Stimulated activated CD4-positive, alpha-beta T cell treated with anti-CD3 and anti-CD28 coated beads, TNF-alpha, amount 100 ng/mL, for 24 hours (primary cell): ENCODE measurements at regions not wholly inside any gene's neighbourhood (a gene's known extent, or its start where the extent isn't known, plus 50 kb on each side); places are given as distances from the start of the nearest gene placed in this dataset.

Source experiments
- DNase-seq, 3 experiments: peaks; one replicate each; pipeline ENCODE4 v3.0.0-alpha.2; 2020; ENCODE audit warnings: low read depth in 3 of 3

DNA sequence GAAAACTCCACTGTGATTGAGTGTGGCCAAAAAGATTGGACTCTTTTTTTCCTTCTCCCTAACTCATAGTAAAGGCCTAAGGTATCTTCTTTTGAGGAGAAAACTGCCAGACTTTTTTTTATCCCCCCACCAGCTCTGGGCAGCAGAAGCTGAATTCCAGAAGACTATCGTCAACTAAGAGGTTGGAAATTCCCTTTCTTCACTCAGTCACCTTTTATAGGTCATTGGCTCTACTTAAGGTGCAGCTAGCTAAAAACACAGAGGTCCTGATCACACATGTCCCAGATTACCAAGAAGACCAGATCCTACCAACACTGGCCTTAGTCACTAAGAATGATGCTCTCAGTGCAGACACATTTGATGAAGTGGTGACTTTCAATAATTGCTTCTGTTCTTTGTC lies 1441.2 kb downstream of the PLA2G4A start:
- DNase-seq, result no peak

DNA sequence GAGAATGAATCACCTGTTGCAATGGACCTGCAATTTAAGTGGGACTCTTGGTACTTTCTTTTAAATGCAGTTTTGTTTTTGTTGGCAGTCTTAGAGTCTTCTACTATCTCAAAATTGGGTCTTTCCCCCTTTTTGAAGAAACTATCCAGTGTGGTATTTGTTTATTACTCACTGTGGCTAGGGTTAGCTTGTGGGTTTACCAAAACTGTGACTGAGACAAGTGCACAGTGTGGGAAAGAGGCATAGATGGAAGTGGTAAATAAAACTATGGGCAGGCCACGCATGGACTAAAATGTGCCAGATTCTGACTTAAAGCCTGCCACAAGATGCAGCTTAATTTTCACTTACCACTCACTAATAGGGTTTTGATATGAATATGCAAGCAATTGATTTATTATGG lies 1441.7 kb downstream of the PLA2G4A start:
- no peak for DNase-seq

DNA sequence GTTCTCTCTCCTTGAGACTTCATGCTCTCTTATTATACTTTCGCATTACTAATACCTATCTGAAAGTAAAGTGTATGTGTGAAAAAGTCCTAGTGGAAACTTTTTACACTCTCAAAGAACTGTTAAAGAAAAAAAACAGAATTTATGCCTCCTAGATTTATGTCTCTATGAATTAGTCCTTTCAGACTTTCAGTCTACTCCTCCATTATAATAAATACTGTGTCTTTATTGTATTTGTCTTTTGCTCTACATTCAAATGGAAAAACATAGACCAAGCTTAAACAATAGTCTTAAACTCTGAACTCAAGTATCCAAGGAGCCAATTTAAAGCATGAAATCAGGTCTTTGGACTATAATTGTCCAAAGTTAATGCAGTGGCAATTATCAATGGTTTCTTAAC lies 1449.0 kb downstream of the PLA2G4A start:
- DNase-seq, result no peak

DNA sequence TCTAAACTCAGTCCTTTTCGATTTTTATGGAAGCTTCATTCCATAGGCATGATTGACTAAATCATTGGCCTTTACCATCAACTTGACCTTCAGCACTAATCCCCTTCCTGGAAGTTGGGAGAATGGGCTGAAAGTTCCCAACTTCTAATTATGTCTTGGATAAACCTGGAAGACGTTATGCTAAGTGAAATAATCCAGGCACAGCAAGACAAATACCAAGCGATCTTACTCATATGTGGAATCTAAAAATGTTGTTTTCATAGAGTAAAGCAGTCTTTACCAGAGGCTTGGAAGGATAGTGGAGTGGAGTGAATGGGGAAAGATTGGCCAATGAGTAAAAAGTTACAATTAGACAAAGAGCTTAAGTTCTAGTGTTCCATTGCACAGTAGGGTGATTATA lies 1453.2 kb downstream of the PLA2G4A start:
- no peak for DNase-seq

DNA sequence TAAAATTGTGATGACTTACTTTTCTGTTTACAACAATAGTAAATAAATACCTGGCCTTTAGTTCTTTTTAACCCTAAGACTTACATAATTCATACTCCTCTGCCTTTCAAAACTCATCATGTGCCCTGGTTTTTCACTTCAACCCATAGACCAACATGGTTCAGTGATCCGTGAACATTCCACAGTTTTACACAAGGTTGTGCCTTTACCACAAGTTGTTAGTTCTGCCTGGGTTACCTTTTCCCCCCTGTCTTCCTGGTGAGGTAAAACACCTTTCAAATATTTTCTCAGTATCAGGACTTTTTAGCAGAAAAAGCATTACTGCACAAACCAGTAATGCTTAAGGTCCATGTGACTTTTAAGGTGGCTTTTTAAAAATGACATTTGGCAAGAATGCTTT lies 1466.4 kb downstream of the PLA2G4A start:
- no peak for DNase-seq

DNA sequence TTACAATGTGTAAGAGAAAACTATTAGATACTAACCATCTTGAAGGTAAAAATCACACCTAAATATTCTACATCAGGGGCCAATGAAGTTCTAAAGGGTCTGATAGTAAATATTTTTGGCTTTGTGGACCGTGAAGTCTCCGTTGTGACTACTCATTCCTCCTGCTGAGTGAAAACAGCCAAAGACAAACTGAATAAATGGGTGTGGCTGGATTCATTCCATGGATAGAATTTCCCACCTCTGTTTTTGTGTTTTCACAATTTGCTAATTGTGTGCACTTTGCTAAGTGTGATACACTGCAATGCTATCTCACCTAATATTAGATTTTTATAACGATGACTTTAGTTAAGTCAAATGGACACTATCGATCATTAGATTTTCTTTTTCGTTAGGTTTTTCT lies 1474.0 kb downstream of the PLA2G4A start:
- no peak for DNase-seq

DNA sequence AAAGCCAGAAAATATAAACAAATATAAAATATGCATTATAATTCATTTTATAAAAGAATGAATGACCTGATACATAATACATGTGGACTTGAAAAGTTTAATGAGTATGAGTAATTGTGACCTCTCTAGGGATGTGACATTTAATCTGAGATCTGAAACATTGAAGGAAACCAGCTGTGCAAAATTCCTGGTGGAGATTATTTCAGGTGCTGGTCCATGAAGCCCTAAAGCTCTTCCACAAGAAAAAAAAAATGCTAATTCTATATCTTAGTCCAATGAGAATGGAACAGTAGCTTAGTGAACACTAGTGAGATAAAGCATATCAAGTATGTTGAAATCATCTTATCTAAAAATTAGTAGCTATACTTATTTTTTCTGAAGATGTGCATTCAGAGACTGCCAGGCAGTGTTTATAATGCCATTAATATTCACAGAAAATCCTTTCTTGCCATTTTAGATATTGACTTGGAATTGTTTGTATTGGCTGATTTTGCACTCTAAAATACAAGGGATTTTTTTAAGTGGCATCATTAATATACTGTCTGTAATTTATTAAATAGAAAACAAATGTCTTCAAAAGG lies 1485.9 kb downstream of the PLA2G4A start:
- DNase-seq, result no peak

DNA sequence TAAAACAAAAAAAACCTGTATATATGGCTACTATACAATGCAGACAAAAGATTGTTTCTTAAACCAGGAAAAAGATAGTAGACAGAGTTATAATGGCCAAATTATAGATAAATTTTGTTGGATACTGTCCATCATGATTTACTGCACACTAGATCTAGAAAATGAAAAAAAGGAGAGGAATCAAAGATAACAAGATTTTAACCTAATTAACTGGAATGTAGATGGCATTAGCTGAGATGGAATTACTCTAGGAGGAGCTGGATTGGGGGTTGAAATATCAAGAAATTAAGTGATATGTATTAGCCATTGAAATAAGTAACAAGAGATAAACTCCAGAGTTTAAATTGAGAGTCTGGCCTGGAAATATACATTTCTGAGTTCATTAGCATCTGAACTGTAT lies 1489.1 kb downstream of the PLA2G4A start:
- no peak for DNase-seq

DNA sequence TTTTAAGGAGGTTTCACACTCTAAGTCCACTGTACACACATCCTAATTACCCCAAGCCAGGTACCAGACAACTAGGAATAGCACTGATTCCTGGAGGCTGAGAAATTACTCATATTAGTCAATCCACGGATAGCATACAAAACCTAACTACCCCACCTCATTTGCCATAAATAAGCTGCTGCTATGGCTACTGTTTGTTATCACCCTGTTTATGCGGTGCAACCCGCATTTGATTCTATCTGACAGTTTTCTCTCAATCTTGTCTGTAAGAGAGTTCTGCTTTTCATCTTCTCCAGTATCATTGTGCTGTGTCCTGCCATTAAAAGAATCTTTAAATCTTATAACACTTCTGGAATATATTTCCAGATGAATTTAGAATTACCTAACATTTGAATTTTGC lies 1496.5 kb downstream of the PLA2G4A start:
- no peak for DNase-seq

DNA sequence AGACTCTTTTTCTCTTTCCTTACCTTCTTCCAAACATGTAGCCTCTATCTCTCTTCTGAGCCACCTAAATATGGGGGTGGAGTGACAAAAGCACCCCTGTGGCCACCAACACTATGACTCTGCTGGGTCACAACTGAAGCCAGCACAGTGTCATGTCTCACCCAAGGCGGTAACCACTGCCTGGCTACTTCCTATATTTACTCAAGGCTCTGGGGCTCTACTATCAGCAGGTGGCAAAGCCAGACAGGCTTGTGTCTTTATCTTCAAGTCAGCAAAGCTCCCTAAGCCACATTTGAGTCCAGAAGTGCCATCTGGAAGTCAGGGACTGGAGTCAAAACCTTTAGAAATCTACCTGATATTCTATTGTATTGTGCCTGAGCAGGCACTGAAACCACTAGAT lies 1515.2 kb downstream of the PLA2G4A start:
- no peak for DNase-seq

DNA sequence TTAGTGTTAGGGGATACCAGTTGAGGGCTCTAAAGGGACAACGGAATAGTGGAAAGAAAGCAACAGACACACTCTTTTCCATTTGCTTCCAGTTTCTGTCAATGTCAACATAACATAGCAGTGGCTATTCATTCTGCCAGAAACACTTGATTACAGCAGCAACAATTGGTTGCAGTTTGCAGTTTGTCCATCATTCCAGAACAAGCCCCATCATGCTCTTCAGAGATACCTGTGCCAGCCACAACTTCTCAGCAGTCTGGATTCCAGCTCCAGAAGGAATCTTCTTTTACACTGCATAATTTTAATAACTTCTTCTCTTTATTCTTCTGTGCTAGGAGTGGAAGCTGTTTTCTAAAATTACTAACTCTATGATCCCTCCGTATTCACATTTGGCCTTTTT lies 1521.4 kb downstream of the PLA2G4A start:
- DNase-seq, result no peak

DNA sequence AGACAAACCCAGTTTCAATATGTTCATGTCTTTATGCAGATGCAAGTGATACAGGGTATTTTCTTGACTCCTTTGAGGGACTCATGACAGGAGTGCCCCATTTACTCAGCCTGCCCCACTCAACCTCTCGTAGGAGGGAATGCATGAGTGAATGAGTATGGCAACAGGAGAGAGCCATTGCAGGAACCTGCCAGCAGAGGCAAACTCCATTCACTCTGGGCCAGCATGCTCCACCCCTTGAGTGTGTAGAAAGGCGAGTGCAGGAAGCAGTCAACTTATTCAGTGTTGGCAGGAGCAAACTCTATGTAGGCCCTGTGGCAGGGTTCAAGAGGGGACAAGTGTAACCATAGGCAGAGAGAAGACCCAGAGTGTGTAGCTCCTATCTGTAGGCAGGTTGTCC lies 1526.3 kb downstream of the PLA2G4A start:
- no peak for DNase-seq

DNA sequence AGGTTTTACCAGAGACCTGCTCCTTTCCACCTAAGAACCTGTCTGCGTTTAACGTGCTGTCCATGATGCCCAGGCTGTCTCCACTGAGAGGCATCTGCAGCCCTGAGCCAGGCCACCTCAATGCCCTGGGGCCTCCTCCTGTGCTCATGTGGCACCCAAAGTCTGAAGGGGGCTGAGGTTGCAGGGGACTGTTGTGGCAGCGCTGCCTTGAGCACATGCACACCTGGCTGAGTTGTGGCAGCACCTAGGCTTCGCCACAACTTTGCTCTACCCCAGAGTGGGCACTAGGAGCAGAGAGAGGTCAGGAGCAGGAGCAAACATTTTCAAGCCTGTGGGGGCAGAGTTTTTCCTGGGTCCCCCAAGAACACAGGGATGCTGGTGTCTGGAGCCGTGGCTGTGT lies 1527.1 kb downstream of the PLA2G4A start:
- no peak for DNase-seq

DNA sequence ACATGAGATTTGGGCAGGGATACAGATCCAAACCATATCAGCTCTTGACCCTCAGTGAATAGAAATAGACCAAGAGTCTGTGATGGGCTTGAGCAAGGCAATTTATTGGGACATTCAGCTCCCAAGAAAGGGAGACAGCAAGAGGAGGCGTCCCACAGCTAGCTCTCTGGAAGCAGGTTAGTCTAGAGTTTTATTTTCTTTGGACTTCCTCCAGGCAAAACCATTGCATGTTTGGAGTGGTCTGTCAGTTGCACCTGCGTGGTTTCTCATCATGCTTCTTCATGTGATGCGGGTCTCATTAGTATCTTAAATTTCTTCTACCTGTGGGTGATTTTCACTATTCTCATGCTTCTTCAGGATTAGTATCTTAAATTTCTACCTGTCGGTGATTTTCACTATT lies 1530.6 kb downstream of the PLA2G4A start:
- no peak for DNase-seq

DNA sequence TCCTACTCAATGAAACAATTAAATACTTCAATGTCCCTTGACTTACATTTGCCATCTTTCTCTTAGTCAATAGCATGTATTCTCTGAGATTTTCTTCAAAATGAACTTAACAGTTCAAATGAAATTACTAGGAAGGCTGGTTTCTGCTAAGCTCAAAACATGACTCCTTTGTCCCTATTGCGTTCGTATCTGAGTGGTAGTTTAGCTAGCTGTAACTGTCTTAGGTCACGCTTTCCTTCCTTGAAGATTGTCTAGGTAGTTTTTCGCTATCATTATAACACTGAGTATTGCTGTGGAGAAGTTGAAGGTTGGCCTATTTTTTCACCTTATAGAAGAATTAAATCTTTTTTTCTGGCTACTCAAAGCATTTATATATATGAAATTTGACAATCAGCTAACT lies 1535.2 kb downstream of the PLA2G4A start:
- no peak for DNase-seq

DNA sequence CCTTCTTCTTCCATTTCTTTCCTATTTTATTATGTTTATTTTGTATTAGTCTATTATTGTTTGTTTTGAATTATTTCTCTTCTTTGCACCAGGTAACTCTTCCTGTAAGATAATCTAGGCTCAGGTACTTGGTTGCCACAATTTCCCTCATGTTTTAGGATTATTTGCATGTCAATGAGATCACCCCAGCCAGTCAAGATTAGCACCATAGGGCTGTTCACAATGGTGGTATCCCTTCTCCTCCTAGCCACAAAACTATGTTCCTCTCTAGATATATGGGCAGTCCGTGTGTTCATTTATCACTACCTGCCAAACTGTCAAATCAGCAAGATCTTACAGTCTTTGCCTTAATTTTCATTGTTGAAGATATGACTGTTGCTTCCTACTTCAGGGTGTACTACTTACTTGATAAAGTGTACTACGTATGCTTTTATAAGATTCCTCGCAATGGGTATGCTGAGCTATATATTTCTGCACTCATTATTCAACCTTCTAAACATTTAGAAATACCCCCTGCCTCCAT lies 1536.2 kb downstream of the PLA2G4A start:
- no peak for DNase-seq

DNA sequence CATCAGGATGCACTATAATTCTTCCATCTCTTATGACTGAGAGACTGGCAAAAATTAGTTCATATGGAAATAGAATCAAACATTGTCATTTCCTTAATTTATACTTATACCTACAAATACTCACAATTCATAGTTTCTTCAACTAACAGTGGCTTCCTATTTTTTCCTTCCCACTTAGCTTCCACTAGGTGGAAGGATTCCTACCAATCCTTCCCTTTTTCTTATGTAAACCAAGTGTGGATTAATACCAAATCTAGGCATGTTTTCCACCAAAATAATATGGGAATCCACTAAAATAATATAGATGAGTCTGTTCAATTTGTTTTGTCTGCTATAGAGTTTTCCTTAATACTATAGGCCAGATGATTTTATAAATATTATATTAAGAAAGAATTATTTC lies 1537.1 kb downstream of the PLA2G4A start:
- DNase-seq, result no peak

DNA sequence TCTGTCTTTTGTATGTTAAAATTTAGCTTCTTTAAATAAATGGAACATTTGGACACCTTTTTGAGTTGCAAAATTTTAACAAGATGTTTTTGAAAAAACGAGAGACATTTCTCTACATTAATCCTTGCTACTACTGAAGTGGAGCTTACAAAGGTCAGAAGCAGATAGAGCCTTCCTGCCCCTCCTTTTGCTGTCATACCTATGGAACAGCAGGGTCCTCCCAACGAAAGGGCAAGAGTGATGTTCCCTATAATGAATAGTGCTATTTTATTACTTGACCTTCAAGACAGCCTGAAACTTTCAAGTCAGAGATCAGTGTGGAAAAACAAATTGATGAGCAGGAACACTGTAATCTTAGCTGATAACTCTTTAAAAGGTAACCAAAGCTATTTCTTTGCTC lies 1538.9 kb downstream of the PLA2G4A start:
- no peak for DNase-seq

DNA sequence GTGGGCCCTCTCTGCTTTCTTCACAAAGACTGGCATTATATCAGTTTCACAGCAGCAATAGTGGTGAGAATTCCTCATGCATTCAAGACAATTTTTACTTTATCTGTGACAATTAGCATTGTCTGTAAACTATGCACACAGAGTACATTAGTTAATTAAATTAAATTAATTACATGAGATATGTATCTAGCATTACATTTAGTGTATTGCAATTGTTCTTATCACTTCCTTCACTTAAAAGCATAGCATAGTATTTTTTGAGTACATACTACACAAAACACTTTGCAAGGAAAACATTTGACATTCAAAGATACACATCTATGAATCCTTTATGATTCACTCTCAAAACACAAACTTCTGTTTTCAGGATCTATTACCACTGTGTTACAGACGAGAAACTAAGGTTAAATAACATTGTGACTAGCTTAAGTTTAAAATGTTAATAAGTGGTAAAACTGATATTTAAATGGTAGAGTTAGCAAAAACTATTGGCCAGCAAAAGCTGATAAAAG lies 1542.6 kb downstream of the PLA2G4A start:
- DNase-seq, result no peak

DNA sequence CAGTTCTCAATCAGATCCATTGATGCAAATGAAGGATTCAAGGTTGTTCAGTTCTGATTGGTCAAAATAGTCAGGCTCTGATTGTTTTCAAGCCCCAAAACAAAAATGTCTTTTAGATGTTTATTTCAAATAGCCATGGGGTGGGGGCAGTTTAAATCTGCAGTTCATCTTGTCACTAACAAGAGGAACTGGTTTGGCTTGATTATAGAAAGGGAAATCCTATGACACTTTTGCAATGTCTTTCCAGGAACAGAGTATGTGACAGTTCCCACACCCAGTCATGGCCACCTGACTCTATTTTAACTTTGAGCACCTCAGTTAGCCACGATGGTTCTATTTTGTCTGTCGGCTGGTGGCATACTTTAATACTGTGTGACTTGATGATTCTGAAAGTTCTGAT lies 1544.1 kb downstream of the PLA2G4A start:
- no peak for DNase-seq

DNA sequence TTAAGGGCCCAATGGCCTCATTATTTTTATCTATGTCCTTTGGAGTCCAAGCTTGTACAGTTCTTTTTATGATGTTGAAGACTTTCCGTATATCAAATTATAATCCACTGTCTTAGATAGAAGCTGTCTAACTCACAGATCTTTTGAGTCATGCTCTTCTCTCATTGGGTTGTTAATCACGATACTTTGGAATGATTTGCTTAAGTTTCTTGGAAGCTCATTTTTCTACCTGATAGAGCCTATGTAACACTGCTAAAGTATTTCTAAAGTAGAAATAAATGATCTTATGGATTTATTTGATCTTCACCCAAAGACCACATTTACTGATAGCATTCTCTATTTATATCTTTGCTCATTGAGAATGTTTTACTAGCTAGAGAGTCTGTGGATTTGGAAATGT lies 1554.1 kb downstream of the PLA2G4A start:
- DNase-seq, result no peak

DNA sequence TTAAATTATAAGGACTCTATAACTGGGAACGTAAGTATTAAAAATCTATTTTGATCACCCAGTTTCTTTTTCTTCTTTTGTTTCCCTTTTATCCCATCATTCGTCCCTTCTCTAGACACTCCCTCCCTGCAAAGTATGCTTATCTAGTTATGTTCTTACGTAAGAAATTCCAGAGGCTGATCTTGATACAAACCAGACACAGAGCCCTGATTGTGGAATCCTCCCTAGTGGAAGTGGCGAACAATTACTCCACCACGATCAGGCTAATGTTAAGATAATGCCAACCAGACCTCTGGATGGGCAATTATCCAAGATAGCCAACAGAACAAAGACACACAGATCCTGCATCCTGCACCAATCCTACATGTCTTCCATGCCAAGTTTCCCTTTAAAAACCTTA lies 1557.4 kb downstream of the PLA2G4A start:
- no peak for DNase-seq

DNA sequence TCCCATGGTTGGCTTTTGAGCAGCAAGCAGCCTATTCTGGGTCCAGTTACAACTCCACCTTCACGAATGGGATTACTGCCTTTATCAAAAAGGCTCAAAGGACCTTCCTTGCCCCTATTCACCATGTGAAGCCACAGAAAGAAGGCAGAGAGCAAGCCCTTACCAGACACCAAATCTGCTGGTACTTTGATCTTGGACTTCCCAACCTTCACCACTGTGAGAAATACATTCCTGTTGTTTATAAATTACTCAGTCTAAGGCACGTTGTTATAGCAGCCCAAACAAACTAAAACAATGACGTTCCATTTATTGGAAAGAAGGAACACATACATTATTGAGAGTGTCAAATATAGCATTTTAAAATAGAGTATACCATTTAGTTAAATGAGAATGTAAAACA lies 1557.9 kb downstream of the PLA2G4A start:
- DNase-seq, result no peak

DNA sequence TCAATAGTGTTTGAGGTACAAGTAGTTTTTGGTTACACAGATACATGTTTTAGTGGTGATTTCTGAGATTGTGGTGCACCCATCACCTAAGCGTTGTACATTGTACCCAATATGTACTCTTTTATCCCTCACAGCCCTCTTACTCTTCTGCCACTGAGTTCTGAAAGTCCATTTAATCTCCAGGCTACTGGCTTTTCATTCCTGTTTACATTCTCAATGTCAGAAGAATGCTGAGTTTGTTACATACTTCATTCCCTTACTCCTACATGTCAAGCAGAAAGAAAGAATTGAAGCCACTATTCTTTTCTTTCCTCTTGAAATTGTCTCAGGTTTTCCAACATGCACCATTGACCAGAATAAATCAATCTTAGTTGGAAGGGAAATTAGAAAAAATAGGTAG lies 1565.9 kb downstream of the PLA2G4A start:
- DNase-seq, result no peak
